ENCODE measurements at regions not wholly inside any gene's neighbourhood (a gene's known extent, or its start where the extent isn't known, plus 50 kb on each side); places are given as distances from the start of the nearest gene placed in this dataset.
"Not testable (repeated sequence)": the region's sequence is repeated elsewhere in the genome, so short reads cannot be mapped to it uniquely, and the experiment has no call there.

GRCh38 chr6:100050550-100050949, 56.5 kb upstream of the MCHR2 start:
- Histone ChIP-seq H3K9me3 (ENCODE audit: low read length) (no peaks in the 10 kb centered on the region), H2AFZ (ENCODE audit: low read depth, low read length) (no peak overlapping the region), H3K4me3 (ENCODE audit: low read length) (no peak overlapping the region), H3K36me3 (ENCODE audit: insufficient read depth, low read length) (no peaks in the 10 kb centered on the region), H3K4me1 (ENCODE audit: insufficient read depth, low read length) (peaks cover 2% of the 10 kb centered on the region), H3K27me3 (ENCODE audit: insufficient read depth, low read length) (no peaks in the 10 kb centered on the region)

- not testable (repeated sequence) for H2AFZ ChIP-seq (ENCODE audit: low read depth, low read length); H3K36me3 ChIP-seq (ENCODE audit: insufficient read depth, low read length); H3K27me3 ChIP-seq (ENCODE audit: insufficient read depth, low read length); H3K4me1 ChIP-seq (ENCODE audit: insufficient read depth, low read length); H3K4me3 ChIP-seq (ENCODE audit: low read length); H3K9me3 ChIP-seq (ENCODE audit: low read length)
Measured at GRCh38 chr6:100043961-100044360, 49.9 kb upstream of the MCHR2 start.
